Right hindlimb (tissue), 1 donor: ENCODE measurements at regions not wholly inside any gene's neighbourhood (a gene's known extent, or its start where the extent isn't known, plus 50 kb on each side); places are given as distances from the start of the nearest gene placed in this dataset.
"Not testable (repeated sequence)": the region's sequence is repeated elsewhere in the genome, so short reads cannot be mapped to it uniquely, and the experiment has no call there.

Experiments
- DNase-seq: peaks from one replicate; pipeline ENCODE4 v3.0.0-alpha.2; 2018

- not testable (repeated sequence) for DNase-seq
These were observed 193.2 kb downstream of the POTED start for GRCh38 chr21:13802757-13803156.
